ENCODE measurements at regions not wholly inside any gene's neighbourhood (a gene's known extent, or its start where the extent isn't known, plus 50 kb on each side); places are given as distances from the start of the nearest gene placed in this dataset.

DNA sequence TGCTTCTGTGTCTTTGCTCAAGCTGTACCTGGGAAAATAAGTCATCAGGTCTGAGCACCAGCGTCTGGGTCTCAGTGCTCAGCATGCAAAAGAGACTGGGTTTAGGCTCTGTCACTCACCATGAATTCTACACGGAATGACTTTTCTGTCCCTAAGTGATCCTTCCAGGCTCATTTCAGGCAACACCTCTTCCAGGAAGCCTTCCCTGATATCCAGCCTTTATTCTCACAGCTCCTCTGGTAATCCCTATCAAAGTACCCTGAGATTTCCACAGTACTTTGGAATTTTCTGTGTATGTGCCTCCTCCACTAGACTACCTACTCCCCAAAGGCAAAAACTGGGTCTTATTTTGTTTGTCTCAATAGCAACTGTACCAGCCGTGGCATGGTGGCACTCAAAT, 92.7 kb upstream of the BOD1 start (continued):
- TF ChIP-seq ZNF274 (IDR thresholded peaks at IDR 0.05; ENCODE audit: borderline replicate concordance, extremely low read depth, low read length) (no peak), POU5F1 (IDR thresholded peaks at IDR 0.05; ENCODE audit: low read depth, low read length) (no peak), CBX5 (IDR thresholded peaks at IDR 0.05; ENCODE audit: low read depth, low read length) (no peak), RXRA (IDR thresholded peaks at IDR 0.05; ENCODE audit: insufficient read depth, low read depth, low read length) (no peak), FOSL1 (IDR thresholded peaks at IDR 0.05; ENCODE audit: insufficient read depth, low read depth, low read length) (no peak), NANOG (IDR thresholded peaks at IDR 0.05; ENCODE audit: insufficient read depth, low read depth, low read length, poor library complexity, severe bottlenecking) (no peak), NRF1 (IDR thresholded peaks at IDR 0.05; ENCODE audit: low read depth, low read length) (no peak), SP4 (IDR thresholded peaks at IDR 0.05; ENCODE audit: low read length) (no peak)
